ENCODE measurements at regions not wholly inside any gene's neighbourhood (a gene's known extent, or its start where the extent isn't known, plus 50 kb on each side); places are given as distances from the start of the nearest gene placed in this dataset.

DNA sequence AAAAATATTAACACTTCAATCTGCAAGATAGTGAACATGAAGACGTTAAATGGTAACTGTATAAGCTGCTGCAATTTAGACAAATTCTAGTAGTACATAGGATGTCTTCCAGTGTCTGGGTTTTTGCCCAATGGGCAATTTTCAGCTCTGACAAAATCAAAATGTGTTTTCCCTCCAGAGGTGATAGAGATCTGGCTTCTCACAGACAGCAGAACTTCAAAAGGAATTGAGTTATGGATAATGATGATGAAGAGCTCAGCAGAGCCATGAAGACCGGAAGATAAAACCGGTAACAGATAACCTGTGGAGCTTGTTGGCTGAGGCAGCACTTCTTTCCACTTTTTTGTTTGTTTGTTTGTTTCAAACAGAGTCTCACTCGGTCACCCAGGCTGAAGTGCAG, 89.4 kb upstream of the NTRK3 start:
- TF ChIP-seq, protein P1, sequence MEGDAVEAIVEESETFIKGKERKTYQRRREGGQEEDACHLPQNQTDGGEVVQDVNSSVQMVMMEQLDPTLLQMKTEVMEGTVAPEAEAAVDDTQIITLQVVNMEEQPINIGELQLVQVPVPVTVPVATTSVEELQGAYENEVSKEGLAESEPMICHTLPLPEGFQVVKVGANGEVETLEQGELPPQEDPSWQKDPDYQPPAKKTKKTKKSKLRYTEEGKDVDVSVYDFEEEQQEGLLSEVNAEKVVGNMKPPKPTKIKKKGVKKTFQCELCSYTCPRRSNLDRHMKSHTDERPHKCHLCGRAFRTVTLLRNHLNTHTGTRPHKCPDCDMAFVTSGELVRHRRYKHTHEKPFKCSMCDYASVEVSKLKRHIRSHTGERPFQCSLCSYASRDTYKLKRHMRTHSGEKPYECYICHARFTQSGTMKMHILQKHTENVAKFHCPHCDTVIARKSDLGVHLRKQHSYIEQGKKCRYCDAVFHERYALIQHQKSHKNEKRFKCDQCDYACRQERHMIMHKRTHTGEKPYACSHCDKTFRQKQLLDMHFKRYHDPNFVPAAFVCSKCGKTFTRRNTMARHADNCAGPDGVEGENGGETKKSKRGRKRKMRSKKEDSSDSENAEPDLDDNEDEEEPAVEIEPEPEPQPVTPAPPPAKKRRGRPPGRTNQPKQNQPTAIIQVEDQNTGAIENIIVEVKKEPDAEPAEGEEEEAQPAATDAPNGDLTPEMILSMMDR (IDR thresholded peaks at IDR 0.05; ENCODE audit: unreplicated experiment in 3 of 3), result no peak

DNA sequence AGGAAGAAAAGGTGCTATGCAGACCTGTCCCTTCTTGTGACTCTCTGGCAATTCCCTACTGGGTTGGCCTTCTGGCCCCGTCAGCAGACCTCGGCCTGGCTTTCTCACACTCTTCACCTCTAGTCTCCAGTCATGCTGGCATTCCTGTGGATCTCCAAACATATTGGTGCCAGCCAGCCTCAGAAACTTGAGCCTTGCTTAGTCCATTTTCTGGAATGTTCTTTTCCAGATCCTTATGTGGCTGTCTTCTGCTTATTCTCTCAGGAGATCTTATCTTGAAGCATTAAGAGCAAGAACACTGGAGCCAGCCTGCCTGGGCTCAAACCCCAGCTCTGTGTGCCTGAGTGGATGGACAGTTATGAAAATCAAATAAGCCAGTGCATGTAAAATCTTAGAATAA, 88.2 kb upstream of the NTRK3 start:
- Mint-ChIP-seq H3K4me1 (no peaks in the 10 kb centered on the region), H3K27me3 (ENCODE audit: low read depth) (peaks cover 24% of the 10 kb centered on the region), H3K9me3 (peaks cover 4% of the 10 kb centered on the region), H3K36me3 (ENCODE audit: low read depth) (no peaks in the 10 kb centered on the region), H3K27ac (no peak overlapping the region), H3K4me3 (no peak overlapping the region)
- TF ChIP-seq, protein P1 (IDR thresholded peaks at IDR 0.05; ENCODE audit: unreplicated experiment in 3 of 3), result no peak

More for the DNA sequence above, 89.4 kb upstream of the NTRK3 start:
- Mint-ChIP-seq H3K36me3 (ENCODE audit: low read depth) (no peaks in the 10 kb centered on the region), H3K27ac (no peak overlapping the region), H3K4me1 (no peaks in the 10 kb centered on the region), H3K27me3 (ENCODE audit: low read depth) (peaks cover 26% of the 10 kb centered on the region), H3K9me3 (peaks cover 4% of the 10 kb centered on the region), H3K4me3 (no peak overlapping the region)

DNA sequence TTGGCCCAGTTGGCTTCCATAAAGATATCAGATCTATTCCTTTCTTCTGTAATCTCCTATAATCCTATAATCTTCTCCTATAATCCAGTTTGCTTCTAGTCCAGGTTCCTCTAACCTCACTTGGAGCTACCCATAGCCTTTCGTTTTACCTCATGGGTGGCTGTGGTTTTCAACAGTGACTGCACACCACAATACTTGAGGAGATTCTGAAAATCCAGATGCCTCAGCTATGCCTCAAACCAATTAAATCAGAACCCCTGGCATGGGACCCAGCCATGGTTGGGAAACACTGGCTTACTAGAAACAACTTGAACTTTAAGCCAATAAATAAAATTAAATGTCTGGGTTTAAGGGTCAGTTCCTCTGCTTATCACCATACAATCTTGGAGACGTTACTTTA, 86.1 kb upstream of the NTRK3 start:
- Mint-ChIP-seq H3K4me1 (no peaks in the 10 kb centered on the region), H3K27ac (no peak overlapping the region), H3K27me3 (ENCODE audit: low read depth) (peaks cover 16% of the 10 kb centered on the region), H3K9me3 (peaks cover 4% of the 10 kb centered on the region), H3K36me3 (ENCODE audit: low read depth) (no peaks in the 10 kb centered on the region), H3K4me3 (no peak overlapping the region)
- TF ChIP-seq, protein P1 (IDR thresholded peaks at IDR 0.05; ENCODE audit: unreplicated experiment in 3 of 3), result no peak

DNA sequence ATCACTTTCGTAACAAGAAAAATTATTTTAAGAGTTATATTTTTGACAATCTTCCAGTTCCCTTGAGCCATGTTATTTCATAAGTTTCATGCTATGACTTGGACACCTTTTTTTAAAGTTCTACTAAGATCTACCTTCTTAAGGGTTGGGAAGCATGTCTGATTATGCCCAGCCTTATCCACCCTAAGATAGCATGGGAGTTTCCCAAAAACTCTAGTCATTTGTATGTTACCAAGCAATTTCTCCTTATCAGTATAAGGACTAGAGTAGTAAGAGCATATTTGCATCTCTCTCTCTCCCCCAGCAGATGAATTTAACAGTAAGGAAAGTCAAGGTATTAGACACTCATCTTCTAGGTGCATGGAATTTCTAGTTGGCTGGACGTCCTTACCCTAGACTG, 85.1 kb upstream of the NTRK3 start:
- no peak overlapping the region for H3K4me3 Mint-ChIP-seq
- H3K4me1 Mint-ChIP-seq, result no peaks in the 10 kb centered on the region
- no peak overlapping the region for H3K27ac Mint-ChIP-seq
- TF ChIP-seq, protein P1 (IDR thresholded peaks at IDR 0.05; ENCODE audit: unreplicated experiment in 3 of 3), result no peak
- H3K27me3 Mint-ChIP-seq (ENCODE audit: low read depth), result peaks cover 11% of the 10 kb centered on the region
- peaks cover 4% of the 10 kb centered on the region for H3K9me3 Mint-ChIP-seq
- H3K36me3 Mint-ChIP-seq (ENCODE audit: low read depth), result no peaks in the 10 kb centered on the region

DNA sequence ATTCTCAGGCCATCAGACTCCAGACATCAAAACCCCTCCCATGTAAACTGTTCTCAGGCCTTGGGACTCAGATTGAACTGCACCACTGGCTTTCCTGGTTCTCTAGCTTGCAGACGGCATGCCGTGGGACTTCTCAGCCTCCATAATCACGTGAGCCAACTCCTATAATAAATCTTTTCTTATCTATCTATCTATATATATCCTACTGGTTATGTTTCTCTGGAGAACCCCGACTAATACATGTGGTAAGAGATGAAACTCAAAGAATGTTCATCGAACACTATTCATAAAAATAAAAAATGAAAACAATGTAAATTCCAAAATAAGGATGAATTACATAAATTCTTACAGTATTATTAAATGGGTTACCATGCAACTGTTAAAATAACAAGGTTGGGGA, 84.5 kb upstream of the NTRK3 start:
- H3K27ac Mint-ChIP-seq, result no peak overlapping the region
- H3K36me3 Mint-ChIP-seq (ENCODE audit: low read depth), result no peaks in the 10 kb centered on the region
- TF ChIP-seq, protein P1 (IDR thresholded peaks at IDR 0.05; ENCODE audit: unreplicated experiment in 3 of 3), result no peak
- H3K4me1 Mint-ChIP-seq, result no peaks in the 10 kb centered on the region
- no peak overlapping the region for H3K4me3 Mint-ChIP-seq
- peaks cover 12% of the 10 kb centered on the region for H3K27me3 Mint-ChIP-seq (ENCODE audit: low read depth)
- peaks cover 4% of the 10 kb centered on the region for H3K9me3 Mint-ChIP-seq

DNA sequence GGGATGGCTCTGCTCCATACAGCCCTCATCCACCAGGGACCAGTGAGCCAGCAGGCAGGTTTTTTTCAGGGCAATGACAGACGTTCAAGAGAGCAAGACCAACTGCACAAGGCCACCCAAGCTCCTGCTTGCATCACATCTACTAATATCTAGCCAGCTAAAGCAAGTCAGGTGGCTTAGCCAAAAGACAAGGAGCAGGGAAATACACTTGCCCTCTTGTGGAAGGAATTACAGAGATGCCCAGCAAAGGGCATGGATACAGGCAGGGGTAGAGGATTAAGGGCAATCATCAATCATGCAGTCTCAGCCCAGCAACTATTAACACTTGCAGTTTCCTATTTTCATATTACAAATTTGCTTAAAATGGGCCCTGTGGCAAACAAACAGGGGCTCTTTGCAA, 81.5 kb upstream of the NTRK3 start:
- H3K4me1 Mint-ChIP-seq, result no peaks in the 10 kb centered on the region
- no peak overlapping the region for H3K27ac Mint-ChIP-seq
- no peaks in the 10 kb centered on the region for H3K36me3 Mint-ChIP-seq (ENCODE audit: low read depth)
- peaks cover 7% of the 10 kb centered on the region for H3K27me3 Mint-ChIP-seq (ENCODE audit: low read depth)
- peaks cover 4% of the 10 kb centered on the region for H3K9me3 Mint-ChIP-seq
- TF ChIP-seq, protein P1 (IDR thresholded peaks at IDR 0.05; ENCODE audit: unreplicated experiment in 3 of 3), result no peak
- H3K4me3 Mint-ChIP-seq, result no peak overlapping the region

All from nephron (organoid).